22Rv1 (cell line): ENCODE measurements at regions not wholly inside any gene's neighbourhood (a gene's known extent, or its start where the extent isn't known, plus 50 kb on each side); places are given as distances from the start of the nearest gene placed in this dataset.

ENCODE experiments used
- CTCF ChIP-seq: fragments of 450-650 bp; IDR thresholded peaks from 2 replicates; pipeline ENCODE4 v1.5.1; 2017; ENCODE audit warnings: mild to moderate bottlenecking
- ZFX ChIP-seq: fragments of 450-650 bp; IDR thresholded peaks from 2 replicates; pipeline ENCODE4 v1.6.1; 2017; ENCODE audit warnings: antibody characterized with exemption, borderline replicate concordance

DNA sequence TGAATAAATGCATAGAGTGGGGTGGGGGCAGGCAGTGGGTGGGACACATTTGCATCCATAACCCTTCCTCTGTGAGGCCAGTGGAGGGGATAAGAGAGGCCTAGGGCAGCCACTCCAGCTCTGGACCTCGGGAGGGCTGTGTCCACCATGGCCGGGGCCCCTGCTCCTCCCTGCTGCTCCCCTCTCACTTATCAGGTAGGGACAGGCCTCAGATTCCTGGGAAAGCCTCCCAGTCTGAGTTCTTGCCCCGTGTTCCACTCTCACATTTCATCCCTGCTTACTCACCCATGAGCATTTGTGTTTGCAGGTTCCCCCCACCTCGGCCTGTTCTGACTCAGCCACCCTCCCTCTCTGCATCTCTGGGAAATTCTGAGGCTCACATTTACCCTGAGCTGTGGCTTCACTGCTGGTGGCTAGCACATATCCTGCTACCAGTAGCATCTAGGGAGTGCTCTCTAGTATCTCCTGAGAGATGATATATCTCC is 128.7 kb upstream of the TOP3B start:
- TF ChIP-seq CTCF (no peak; the same call in none of the 2 replicates), ZFX (no peak)
